ENCODE measurements at regions not wholly inside any gene's neighbourhood (a gene's known extent, or its start where the extent isn't known, plus 50 kb on each side); places are given as distances from the start of the nearest gene placed in this dataset.

DNA sequence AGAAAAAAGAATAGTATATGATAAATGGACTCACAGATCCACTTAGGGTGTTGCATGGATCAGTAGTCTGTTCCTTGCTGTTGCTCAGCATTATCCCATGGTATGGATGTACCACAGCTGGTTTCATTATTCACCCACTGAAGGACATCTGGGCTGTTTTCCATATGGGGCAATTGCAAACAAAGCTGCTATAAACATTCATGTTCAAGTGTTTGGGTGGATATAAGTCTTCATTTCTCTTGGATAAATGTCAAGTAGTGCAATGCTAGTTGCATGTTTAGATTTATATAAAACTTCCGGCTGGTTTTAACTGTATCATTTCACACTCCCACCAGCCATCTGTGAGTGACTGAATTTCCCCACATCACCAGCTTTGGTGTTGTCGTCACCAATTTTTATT lies 137.7 kb downstream of the ASB7 start:
- ChIA-PET POLR2A (no interaction called here), CTCF (ENCODE audit: low intra/inter-chr PET ratio) (no interaction called here)
- Histone ChIP-seq H3K9me1 (ENCODE audit: control insufficient read depth, insufficient read depth, low read length) (no peaks in the 10 kb centered on the region), H3K9me3 (replicated peaks; ENCODE audit: control insufficient read depth, insufficient read depth, low read depth, low read length) (no peaks in the 10 kb centered on the region), H3K9ac (ENCODE audit: insufficient read depth in 1 of 2, low read depth in 2 of 2, low read length in 2 of 2) (no peak overlapping the region), H3K4me2 (ENCODE audit: insufficient read depth, low read length) (no peak overlapping the region), H3K27ac (ENCODE audit: extremely low read depth, low read depth, low read length) (no peak overlapping the region), H3K27me3 (ENCODE audit: control insufficient read depth in 2 of 2, insufficient read depth in 2 of 2, low read length in 2 of 2) (peaks cover 5 to 27% of the 10 kb centered on the region in 2 experiments; a peak in 3 of 5 replicates), H3K79me2 (ENCODE audit: control insufficient read depth, insufficient read depth, low read length) (no peaks in the 10 kb centered on the region), H4K20me1 (replicated peaks; ENCODE audit: control insufficient read depth, insufficient read depth, low read length) (no peaks in the 10 kb centered on the region), H3K36me3 (ENCODE audit: control insufficient read depth, insufficient read depth, low read length) (no peaks in the 10 kb centered on the region), H2AFZ (ENCODE audit: low read depth, low read length) (no peak overlapping the region), H3K4me3 (no peak overlapping the region), H3K4me1 (replicated peaks in 1 of 2; ENCODE audit: control insufficient read depth in 2 of 2, insufficient read depth in 2 of 2, low read length in 2 of 2) (no peaks in the 10 kb centered on the region)
- intact Hi-C loops (cut with micrococcal nuclease) (no loop called here), in situ Hi-C loops (cut with MboI) (no loop called here)
- no peak for DNase-seq (ENCODE audit: extremely low read depth in 1 of 4, low spot score in 3 of 4)
- ATAC-seq = no peak
- BruUV-seq (replicated peaks) = no TSS peak
- no peak for FAIRE-seq
- 20% methylated on average over 2 of the region's 2 CpGs for WGBS (ENCODE audit: insufficient coverage, low coverage, missing lambda C conversion rate)
- TF ChIP-seq, protein P1, sequence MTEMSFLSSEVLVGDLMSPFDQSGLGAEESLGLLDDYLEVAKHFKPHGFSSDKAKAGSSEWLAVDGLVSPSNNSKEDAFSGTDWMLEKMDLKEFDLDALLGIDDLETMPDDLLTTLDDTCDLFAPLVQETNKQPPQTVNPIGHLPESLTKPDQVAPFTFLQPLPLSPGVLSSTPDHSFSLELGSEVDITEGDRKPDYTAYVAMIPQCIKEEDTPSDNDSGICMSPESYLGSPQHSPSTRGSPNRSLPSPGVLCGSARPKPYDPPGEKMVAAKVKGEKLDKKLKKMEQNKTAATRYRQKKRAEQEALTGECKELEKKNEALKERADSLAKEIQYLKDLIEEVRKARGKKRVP (CRISPR knock-in tag; IDR thresholded peaks at IDR 0.05) = no peak
- TF ChIP-seq TFE3 (CRISPR knock-in tag; IDR thresholded peaks at IDR 0.05) = no peak
- no peak for TF ChIP-seq ILK (tag; IDR thresholded peaks at IDR 0.05; ENCODE audit: borderline replicate concordance, low read depth)
- no peak for TF ChIP-seq REST (IDR thresholded peaks at IDR 0.05; ENCODE audit: borderline replicate concordance)
- no peak for TF ChIP-seq REST (CRISPR knock-in tag; IDR thresholded peaks at IDR 0.05; ENCODE audit: low read depth)
- TF ChIP-seq NFE2 (IDR thresholded peaks at IDR 0.05; ENCODE audit: low read depth) = no peak
- no peak for TF ChIP-seq E2F3 (CRISPR knock-in tag; IDR thresholded peaks at IDR 0.05)
- TF ChIP-seq STAT6 (CRISPR knock-in tag; IDR thresholded peaks at IDR 0.05) = no peak
- TF ChIP-seq MECOM (CRISPR knock-in tag; IDR thresholded peaks at IDR 0.05) = no peak
- TF ChIP-seq FOS (IDR thresholded peaks at IDR 0.05; ENCODE audit: extremely low read depth, insufficient read length) = no peak
- no peak for TF ChIP-seq ZNF124 (CRISPR knock-in tag; IDR thresholded peaks at IDR 0.05)

All from K562 (cell line).